HCT116 (cell line): ENCODE measurements at regions not wholly inside any gene's neighbourhood (a gene's known extent, or its start where the extent isn't known, plus 50 kb on each side); places are given as distances from the start of the nearest gene placed in this dataset.

Experiments used
- ATAC-seq: fragments of 200-7000 bp; cut with Tn5 transposase; 2 replicates; pipeline ENCODE4 v1.9.1; 2020; ENCODE audit warnings: mild to moderate bottlenecking, moderate library complexity
- BruUV-seq: library from RNA; stranded (reverse); fragments of 400-500 nt; replicated peaks from 2 replicates; lab custom pipeline; 2021; lab: Mats Ljungman, UMichigan
- CTCF ChIA-PET: fragments of 300-600 bp; sonication (Branson Sonifier 250); formaldehyde crosslinking; loops from one replicate; lab custom pipeline; 2021; ENCODE audit warnings: antibody characterized with exemption; lab: Charles Lee
- POLR2A ChIA-PET: fragments of 300-600, 350-600 bp; sonication (Branson Sonifier 250); formaldehyde crosslinking; loops from one replicate; lab custom pipeline; 2021; ENCODE audit warnings: antibody characterized with exemption; lab: Charles Lee
- RAD21 ChIA-PET, 2 experiments: fragments of 300-600 bp; sonication (Branson Sonifier 250); formaldehyde crosslinking; loops; one replicate each; lab custom pipeline; 2023; ENCODE audit warnings: low total read pairs in 2 of 2; ENCODE audit not compliant: uncharacterized antibody in 2 of 2, unreplicated experiment in 2 of 2, low non-redundant PET in 1 of 2; lab: Charles Lee
- DNase-seq: peaks from one replicate; pipeline ENCODE4 v3.0.0-alpha.2; 2010; ENCODE audit warnings: low read depth, low spot score
- H2AFZ ChIP-seq: fragments of 200-600 bp; shearing (Covaris generic), sonication (generic); 2 replicates; pipeline ENCODE4 v1.6.1; 2017; ENCODE audit warnings: low read depth, mixed run types, mixed read lengths, antibody characterized with exemption, low read length; ENCODE audit not compliant: poor library complexity, severe bottlenecking
- H3K27ac ChIP-seq: 2 replicates; pipeline ENCODE4 v1.5.1; 2012; ENCODE audit warnings: low read depth, low read length
- H3K27me3 ChIP-seq: fragments of 200-600 bp; sonication (generic); 2 replicates; pipeline ENCODE4 v1.6.1; 2016; ENCODE audit warnings: mixed run types, low read length, mixed read lengths; ENCODE audit not compliant: insufficient read depth
- H3K36me3 ChIP-seq, 2 experiments: fragments of 200-500 bp in 1 of 2; fragments of 200-600 bp in 1 of 2; sonication (Bioruptor generic) in 1 of 2; sonication (generic) in 1 of 2; 2 replicates each; pipeline versions ENCODE4 v1.5.1 to v1.6.1; 2014 to 2016; ENCODE audit warnings: low read length in 2 of 2, inconsistent platforms in 1 of 2, mixed read lengths in 1 of 2, mixed run types in 1 of 2; ENCODE audit not compliant: insufficient read depth in 2 of 2, control insufficient read depth in 1 of 2
- H3K4me1 ChIP-seq, 2 experiments: fragments of 200-600 bp in 1 of 2; sonication (generic) in 1 of 2; 2 replicates each; pipeline versions ENCODE4 v1.5.1 to v1.6.1; 2012 to 2017; ENCODE audit warnings: low read length in 2 of 2, inconsistent platforms in 1 of 2, mild to moderate bottlenecking in 1 of 2, mixed read lengths in 1 of 2, mixed run types in 1 of 2, moderate library complexity in 1 of 2; ENCODE audit not compliant: insufficient read depth in 2 of 2, control insufficient read depth in 1 of 2
- H3K4me2 ChIP-seq: fragments of 200-600 bp; sonication (generic); 2 replicates; pipeline ENCODE4 v1.6.1; 2017; ENCODE audit warnings: mixed run types, low read length, mixed read lengths
- H3K4me3 ChIP-seq, 2 experiments: fragments of 200-600 bp in 1 of 2; sonication (generic) in 1 of 2; replicated peaks in 1 of 2; 2 replicates each; pipeline ENCODE4 v1.5.1; 2011 to 2016; ENCODE audit warnings: low read length in 2 of 2, control low read depth in 1 of 2, low read depth in 1 of 2, mild to moderate bottlenecking in 1 of 2, mixed read lengths in 1 of 2, mixed run types in 1 of 2
- H3K79me2 ChIP-seq: fragments of 200-600 bp; sonication (generic); 2 replicates; pipeline ENCODE4 v1.6.1; 2017; ENCODE audit warnings: mild to moderate bottlenecking, mixed run types, low read length, moderate library complexity, mixed read lengths; ENCODE audit not compliant: insufficient read depth
- H3K9ac ChIP-seq: fragments of 200-600 bp; sonication (generic); 2 replicates; pipeline ENCODE4 v1.6.1; 2016; ENCODE audit warnings: low read length, mixed read lengths
- H3K9me2 ChIP-seq: fragments of 200-600 bp; sonication (generic), shearing (Covaris generic); 2 replicates; pipeline ENCODE4 v1.6.1; 2017; ENCODE audit warnings: mixed run types, mild to moderate bottlenecking, moderate library complexity; ENCODE audit not compliant: insufficient read depth
- H3K9me3 ChIP-seq, 2 experiments: fragments of 200-500 bp in 1 of 2; fragments of 200-600 bp in 1 of 2; sonication (Bioruptor generic) in 1 of 2; sonication (generic) in 1 of 2; 2 replicates each; pipeline ENCODE4 v1.6.1; 2014 to 2017; ENCODE audit warnings: low read length in 2 of 2, mixed read lengths in 2 of 2, inconsistent platforms in 1 of 2, low read depth in 1 of 2, mild to moderate bottlenecking in 1 of 2, mixed run types in 1 of 2, moderate library complexity in 1 of 2; ENCODE audit not compliant: control insufficient read depth in 1 of 2, insufficient read depth in 1 of 2
- H4K20me1 ChIP-seq: fragments of 200-600 bp; sonication (generic), shearing (Covaris generic); 2 replicates; pipeline ENCODE4 v1.6.1; 2017; ENCODE audit warnings: mixed run types, mild to moderate bottlenecking, moderate library complexity; ENCODE audit not compliant: insufficient read depth
- ATF3 ChIP-seq: IDR thresholded peaks from 2 replicates; pipeline ENCODE4 v1.6.1; 2012
- CEBPB ChIP-seq: IDR thresholded peaks from 2 replicates; pipeline ENCODE4 v1.6.1; 2012; ENCODE audit warnings: low read depth
- CTCF ChIP-seq, 3 experiments: fragments of 200-600 bp in 1 of 3; sonication (generic) in 1 of 3; IDR thresholded peaks in 2 of 3; conservative IDR thresholded peaks in 1 of 3; 2 replicates each; pipeline ENCODE4 v1.5.1; 2012 to 2017; ENCODE audit warnings: low read depth in 2 of 3, low read length in 2 of 3, antibody characterized with exemption in 1 of 3, borderline replicate concordance in 1 of 3, control low read depth in 1 of 3, mild to moderate bottlenecking in 1 of 3, mixed read lengths in 1 of 3, mixed run types in 1 of 3, moderate library complexity in 1 of 3; ENCODE audit not compliant: insufficient read depth in 1 of 3
- EGR1 ChIP-seq: IDR thresholded peaks from 2 replicates; pipeline ENCODE4 v1.6.1; 2012; ENCODE audit warnings: low read depth
- ELF1 ChIP-seq: IDR thresholded peaks from 2 replicates; pipeline ENCODE4 v1.6.1; 2012; ENCODE audit warnings: low read depth, borderline replicate concordance
- EZH2 ChIP-seq: fragments of 200-600 bp; sonication (generic); IDR thresholded peaks from 2 replicates; pipeline ENCODE4 v1.6.1; 2017; ENCODE audit warnings: antibody characterized with exemption, mixed run types
- EZH2phosphoT487 ChIP-seq: fragments of 200-600 bp; IDR thresholded peaks from 2 replicates; pipeline ENCODE4 v1.6.1; 2018; ENCODE audit warnings: antibody characterized with exemption, borderline replicate concordance
- MAX ChIP-seq: IDR thresholded peaks from 2 replicates; pipeline ENCODE4 v1.6.1; 2012
- POLR2A ChIP-seq: IDR thresholded peaks from 2 replicates; pipeline ENCODE4 v1.7.0; 2011; ENCODE audit warnings: borderline replicate concordance; ENCODE audit not compliant: insufficient read depth, insufficient read length; ENCODE audit errors: extremely low read depth
- POLR2AphosphoS5 ChIP-seq: IDR thresholded peaks from 2 replicates; pipeline ENCODE4 v1.6.1; 2011; ENCODE audit warnings: mild to moderate bottlenecking, low read depth, low read length, moderate library complexity
- REST ChIP-seq: IDR thresholded peaks from 2 replicates; pipeline ENCODE4 v1.6.1; 2012; ENCODE audit warnings: low read depth
- SIN3A ChIP-seq: IDR thresholded peaks from 2 replicates; pipeline ENCODE4 v1.6.1; 2012; ENCODE audit warnings: low read depth
- SP1 ChIP-seq: IDR thresholded peaks from 2 replicates; pipeline ENCODE4 v1.6.1; 2012; ENCODE audit warnings: low read depth
- SRF ChIP-seq: IDR thresholded peaks from 2 replicates; pipeline ENCODE4 v1.6.1; 2012; ENCODE audit warnings: low read depth
- TCF7L2 ChIP-seq: IDR thresholded peaks from 2 replicates; pipeline ENCODE4 v1.7.0; 2011; ENCODE audit warnings: borderline replicate concordance, inconsistent platforms; ENCODE audit not compliant: insufficient read depth, insufficient read length; ENCODE audit errors: extremely low read depth
- ZFX ChIP-seq: fragments of 450-650 bp; IDR thresholded peaks from 2 replicates; pipeline ENCODE4 v1.6.1; 2017
- intact Hi-C: fragments of 100-400 bp; cut with micrococcal nuclease; formaldehyde crosslinking; loops from 2 replicates; pipeline ENCODE4 v1.10.0; 2022

- no peak overlapping the region for H3K4me2 ChIP-seq
- no TSS peak for BruUV-seq
- no peak overlapping the region for H3K9ac ChIP-seq
- H3K36me3 ChIP-seq = no peaks in the 10 kb centered on the region
- POLR2A ChIA-PET = no interaction called here
- H3K4me3 ChIP-seq = no peak overlapping the region
- RAD21 ChIA-PET = no interaction called here
- no peaks in the 10 kb centered on the region for H3K9me2 ChIP-seq
- CTCF ChIA-PET = no interaction called here
- no peaks in the 10 kb centered on the region for H3K27me3 ChIP-seq
- no peak overlapping the region for H3K27ac ChIP-seq
- no peak for ATAC-seq
- TF ChIP-seq SIN3A (no peak), EZH2 (no peak), REST (no peak), ZFX (no peak), EGR1 (no peak), SP1 (no peak), EZH2phosphoT487 (no peak), SRF (no peak), POLR2AphosphoS5 (no peak), ATF3 (no peak), CEBPB (no peak), CTCF (IDR thresholded peaks at IDR 0.05 in 2 of 3, conservative IDR thresholded peaks at IDR 0.05 in 1 of 3; ENCODE audit: borderline replicate concordance in 1 of 3, insufficient read depth in 1 of 3, low read depth in 2 of 3, low read length in 2 of 3) (no peak), MAX (no peak), TCF7L2 (no peak), ELF1 (no peak), POLR2A (no peak)
- TF ChIP-seq, all 23 proteins: peak for 0
- Histone ChIP-seq H3K79me2 (no peaks in the 10 kb centered on the region), H2AFZ (no peak overlapping the region), H4K20me1 (no peaks in the 10 kb centered on the region), H3K4me1 (no peaks in the 10 kb centered on the region), H3K9me3 (peaks cover 9 to 18% of the 10 kb centered on the region in 2 experiments; a peak in 2 of 4 replicates)
- no peak for DNase-seq
- intact Hi-C loops = no loop called here
Observed at GRCh38 chr20:12482661-12483060, 526.1 kb upstream of the SPTLC3 start.
